Tibial artery (tissue), 4 donors: ENCODE measurements at regions not wholly inside any gene's neighbourhood (a gene's known extent, or its start where the extent isn't known, plus 50 kb on each side); places are given as distances from the start of the nearest gene placed in this dataset.

Source experiments
- DNase-seq, 2 donors: peaks; one replicate each; pipeline ENCODE4 v3.0.0-alpha.2; 2019
- H3K27ac ChIP-seq, 2 donors: fragments of 200-600 bp; sonication (generic) in 1 of 2; 1 replicate in 1 of 2; 2 replicates in 1 of 2; pipeline ENCODE4 v1.5.1; 2018 to 2019; ENCODE audit warnings: mild to moderate bottlenecking in 1 of 2
- H3K27me3 ChIP-seq, 2 donors: fragments of 200-600 bp; sonication (generic) in 1 of 2; one replicate each; pipeline versions ENCODE4 v1.5.1 to v1.6.0; 2016 to 2019
- H3K36me3 ChIP-seq, 3 donors: fragments of 200-600 bp; sonication (generic) in 2 of 3; one replicate each; pipeline ENCODE4 v1.5.1; 2016 to 2019; ENCODE audit warnings: mild to moderate bottlenecking in 2 of 3
- H3K4me1 ChIP-seq, 4 donors: fragments of 200-600 bp; sonication (generic) in 2 of 4; 1 replicate in 3 of 4; 2 replicates in 1 of 4; pipeline ENCODE4 v1.5.1; 2016 to 2019
- H3K4me3 ChIP-seq, 2 donors: fragments of 200-600 bp; sonication (generic) in 1 of 2; 1 replicate in 1 of 2; 2 replicates in 1 of 2; pipeline ENCODE4 v1.5.1; 2018 to 2019; ENCODE audit warnings: mild to moderate bottlenecking in 2 of 2
- H3K9me3 ChIP-seq, 3 donors: fragments of 200-600 bp; sonication (generic) in 1 of 3; one replicate each; pipeline ENCODE4 v1.5.1; 2016 to 2019
- intact Hi-C: fragments of 100-400 bp; cut with DNase I; formaldehyde crosslinking; loops from one replicate; pipeline ENCODE4 v1.15.0; 2023; ENCODE audit warnings: low total_unique reads
- TF ChIP-seq, protein P1 (sequence below), 2 experiments: fragments of 200-600 bp in 1 of 2; fragments of 450-650 bp in 1 of 2; IDR thresholded peaks; one replicate each; pipeline ENCODE4 v1.5.1; 2017 to 2019; ENCODE audit warnings: antibody characterized with exemption in 2 of 2, mild to moderate bottlenecking in 1 of 2, moderate library complexity in 1 of 2

DNA sequence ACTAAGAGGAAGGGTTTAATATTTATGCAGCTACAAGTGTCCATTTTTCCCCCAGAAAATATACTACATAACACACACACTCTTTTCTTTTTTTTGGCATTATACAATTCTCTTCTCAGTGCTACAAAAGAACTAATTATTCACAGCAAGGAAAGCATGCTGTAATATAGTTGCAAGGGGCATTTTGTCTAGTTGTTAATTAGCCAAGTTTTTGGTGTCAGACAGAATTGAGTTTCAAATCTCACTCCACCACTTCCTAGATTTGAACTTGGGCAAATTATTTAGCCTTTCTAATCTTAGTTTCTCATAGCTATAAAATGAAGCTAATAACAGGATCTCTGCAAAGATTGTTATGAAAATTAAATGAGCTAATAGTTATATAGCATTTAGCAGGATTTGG is 60.0 kb upstream of the VTCN1 start:
- intact Hi-C loops, result no loop called here
- H3K4me1 ChIP-seq, result peaks cover 0 to 17% (median 6%) of the 10 kb centered on the region in 4 donors
- no peak overlapping the region for H3K4me3 ChIP-seq
- TF ChIP-seq, protein P1, sequence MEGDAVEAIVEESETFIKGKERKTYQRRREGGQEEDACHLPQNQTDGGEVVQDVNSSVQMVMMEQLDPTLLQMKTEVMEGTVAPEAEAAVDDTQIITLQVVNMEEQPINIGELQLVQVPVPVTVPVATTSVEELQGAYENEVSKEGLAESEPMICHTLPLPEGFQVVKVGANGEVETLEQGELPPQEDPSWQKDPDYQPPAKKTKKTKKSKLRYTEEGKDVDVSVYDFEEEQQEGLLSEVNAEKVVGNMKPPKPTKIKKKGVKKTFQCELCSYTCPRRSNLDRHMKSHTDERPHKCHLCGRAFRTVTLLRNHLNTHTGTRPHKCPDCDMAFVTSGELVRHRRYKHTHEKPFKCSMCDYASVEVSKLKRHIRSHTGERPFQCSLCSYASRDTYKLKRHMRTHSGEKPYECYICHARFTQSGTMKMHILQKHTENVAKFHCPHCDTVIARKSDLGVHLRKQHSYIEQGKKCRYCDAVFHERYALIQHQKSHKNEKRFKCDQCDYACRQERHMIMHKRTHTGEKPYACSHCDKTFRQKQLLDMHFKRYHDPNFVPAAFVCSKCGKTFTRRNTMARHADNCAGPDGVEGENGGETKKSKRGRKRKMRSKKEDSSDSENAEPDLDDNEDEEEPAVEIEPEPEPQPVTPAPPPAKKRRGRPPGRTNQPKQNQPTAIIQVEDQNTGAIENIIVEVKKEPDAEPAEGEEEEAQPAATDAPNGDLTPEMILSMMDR (IDR thresholded peaks at IDR 0.05), result no peak
- no peak for DNase-seq
- H3K36me3 ChIP-seq, result no peaks in the 10 kb centered on the region
- peaks cover 0 to 3% (median 0%) of the 10 kb centered on the region in 3 donors for H3K9me3 ChIP-seq
- H3K27me3 ChIP-seq, result no peaks in the 10 kb centered on the region
- no peak overlapping the region for H3K27ac ChIP-seq

DNA sequence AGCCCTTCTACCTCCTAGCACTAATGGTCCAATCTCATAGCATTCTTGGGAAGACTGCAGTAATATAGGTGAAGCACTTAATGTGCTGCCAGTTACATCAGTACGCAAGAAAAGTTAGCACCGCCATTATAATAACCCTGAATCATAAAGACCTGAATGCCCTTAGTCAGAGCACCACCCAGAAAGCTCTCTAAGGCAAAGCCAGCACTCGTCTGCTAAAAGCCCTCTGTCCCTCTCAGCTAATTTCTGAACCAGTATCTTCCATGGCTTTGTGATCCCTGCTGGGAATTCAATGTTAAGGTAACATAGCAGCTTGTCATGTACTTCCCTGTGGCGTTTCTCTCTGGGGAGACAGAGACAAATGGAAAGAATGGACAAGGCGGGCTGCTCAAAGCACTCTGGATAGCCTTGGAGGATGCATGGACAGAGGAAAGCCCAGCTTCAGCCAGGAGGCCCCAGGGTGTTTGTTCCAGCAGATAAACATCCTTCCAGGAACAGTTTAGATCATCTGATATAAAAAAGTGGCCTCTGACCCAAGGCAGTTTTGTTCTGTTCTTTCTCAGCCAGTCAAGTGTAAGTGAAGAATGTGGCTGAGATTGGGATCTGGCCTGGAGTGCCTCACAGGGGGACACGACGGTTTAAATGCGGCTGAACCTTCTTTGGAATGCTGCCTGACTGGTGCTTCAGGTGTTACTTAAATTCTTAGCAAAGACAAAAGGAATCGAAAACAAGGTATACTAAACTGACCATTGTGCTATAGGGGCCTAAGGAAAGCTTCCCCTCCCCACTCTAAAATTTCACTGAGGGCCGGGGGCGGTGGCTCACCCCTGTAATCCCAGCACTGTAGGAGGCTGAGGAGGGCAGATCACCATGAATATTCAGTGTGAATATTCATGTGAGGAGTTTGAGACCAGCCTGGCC is 58.1 kb upstream of the VTCN1 start:
- no peak for DNase-seq
- Histone ChIP-seq H3K4me1 (peaks cover 0 to 17% (median 6%) of the 10 kb centered on the region in 4 donors), H3K27me3 (no peaks in the 10 kb centered on the region), H3K36me3 (no peaks in the 10 kb centered on the region), H3K27ac (no peak overlapping the region), H3K4me3 (no peak overlapping the region), H3K9me3 (peaks cover 0 to 3% (median 0%) of the 10 kb centered on the region in 3 donors)
- intact Hi-C loops, result no loop called here
- TF ChIP-seq, protein P1 (IDR thresholded peaks at IDR 0.05), result no peak

DNA sequence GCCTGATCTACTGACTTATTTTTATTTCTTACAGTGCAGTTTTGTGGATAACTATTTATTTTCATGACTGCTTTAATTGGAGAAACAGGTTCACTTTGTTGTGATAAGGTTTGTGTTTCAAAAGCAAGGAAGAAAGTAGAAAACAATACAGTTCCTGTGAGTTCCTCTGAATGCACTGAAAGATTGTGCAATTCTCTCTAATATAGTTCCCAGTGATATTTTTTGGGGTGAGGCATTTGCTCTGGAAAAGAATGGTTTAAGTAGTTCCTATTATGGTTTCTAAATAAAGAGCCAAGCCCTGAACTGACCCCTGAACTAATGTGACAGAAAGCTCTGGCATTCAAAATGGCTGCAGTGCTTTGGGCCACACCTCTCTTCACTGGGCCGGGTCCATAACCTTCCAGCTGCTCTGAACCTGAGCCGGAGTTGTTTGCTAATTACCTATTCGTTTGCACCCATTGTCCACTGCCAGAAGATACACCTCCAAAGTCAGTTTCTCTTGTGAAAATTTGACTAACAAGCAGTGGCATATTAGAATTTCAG is 56.6 kb upstream of the VTCN1 start:
- Histone ChIP-seq H3K27ac (no peak overlapping the region), H3K9me3 (no peaks in the 10 kb centered on the region), H3K27me3 (no peaks in the 10 kb centered on the region), H3K4me3 (no peak overlapping the region), H3K36me3 (no peaks in the 10 kb centered on the region), H3K4me1 (peaks cover 0 to 17% (median 6%) of the 10 kb centered on the region in 4 donors)
- no peak for DNase-seq
- TF ChIP-seq, protein P1 (IDR thresholded peaks at IDR 0.05), result no peak
- intact Hi-C loops, result loop anchor here (2.0 kb wide), 1 partner anchor 21 kb away; no protein-coding TSS in a partner anchor

DNA sequence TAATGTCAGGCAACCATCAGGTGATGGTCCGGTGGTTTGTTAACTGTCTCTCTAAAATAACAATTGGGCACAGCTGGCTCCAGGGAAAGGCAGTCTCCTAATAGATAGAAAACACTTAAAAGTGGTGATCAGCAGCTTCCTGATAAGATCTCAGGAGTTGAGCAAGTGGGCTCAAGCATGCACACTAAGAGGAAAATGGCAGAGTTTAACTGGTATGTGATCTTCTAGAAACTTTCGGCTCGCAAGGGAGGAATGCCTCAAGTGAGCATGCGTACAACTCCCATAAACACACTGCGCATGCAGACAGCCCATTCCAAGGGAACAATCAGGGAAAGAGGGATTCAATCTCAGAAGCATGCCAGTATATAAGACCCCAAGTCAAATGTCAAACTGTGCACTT is 52.2 kb upstream of the VTCN1 start:
- Histone ChIP-seq H3K9me3 (peaks cover 0 to 5% (median 0%) of the 10 kb centered on the region in 3 donors), H3K27me3 (no peaks in the 10 kb centered on the region), H3K4me1 (peaks cover 0 to 12% (median 6%) of the 10 kb centered on the region in 4 donors), H3K4me3 (no peak overlapping the region), H3K36me3 (no peaks in the 10 kb centered on the region), H3K27ac (no peak overlapping the region)
- intact Hi-C loops, result no loop called here
- DNase-seq, result no peak
- TF ChIP-seq, protein P1 (IDR thresholded peaks at IDR 0.05), result no peak

DNA sequence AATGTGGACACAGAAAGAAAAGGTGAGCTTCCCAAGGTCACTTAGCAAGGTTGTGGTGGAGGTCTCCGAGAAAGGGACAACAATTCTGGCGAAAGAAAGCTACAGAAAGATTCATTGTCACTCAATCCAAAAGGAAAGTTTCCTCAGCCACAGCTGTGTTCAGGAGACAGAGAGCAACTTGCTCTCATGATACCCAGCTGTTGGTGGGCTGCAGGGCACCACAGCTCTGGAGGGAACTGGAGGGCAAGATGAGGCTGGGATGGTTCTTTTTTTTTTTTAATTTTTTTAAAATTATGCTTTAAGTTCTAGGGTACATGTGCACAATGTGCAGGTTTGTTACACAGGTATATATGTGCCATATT is 50.7 kb upstream of the VTCN1 start:
- no peaks in the 10 kb centered on the region for H3K4me1 ChIP-seq
- intact Hi-C loops, result no loop called here
- H3K4me3 ChIP-seq, result no peak overlapping the region
- H3K36me3 ChIP-seq, result no peaks in the 10 kb centered on the region
- TF ChIP-seq, protein P1 (IDR thresholded peaks at IDR 0.05), result no peak
- H3K27ac ChIP-seq, result no peak overlapping the region
- peaks cover 0 to 5% (median 0%) of the 10 kb centered on the region in 3 donors for H3K9me3 ChIP-seq
- DNase-seq, result no peak
- H3K27me3 ChIP-seq, result no peaks in the 10 kb centered on the region
